ENCODE measurements at regions not wholly inside any gene's neighbourhood (a gene's known extent, or its start where the extent isn't known, plus 50 kb on each side); places are given as distances from the start of the nearest gene placed in this dataset.

DNA sequence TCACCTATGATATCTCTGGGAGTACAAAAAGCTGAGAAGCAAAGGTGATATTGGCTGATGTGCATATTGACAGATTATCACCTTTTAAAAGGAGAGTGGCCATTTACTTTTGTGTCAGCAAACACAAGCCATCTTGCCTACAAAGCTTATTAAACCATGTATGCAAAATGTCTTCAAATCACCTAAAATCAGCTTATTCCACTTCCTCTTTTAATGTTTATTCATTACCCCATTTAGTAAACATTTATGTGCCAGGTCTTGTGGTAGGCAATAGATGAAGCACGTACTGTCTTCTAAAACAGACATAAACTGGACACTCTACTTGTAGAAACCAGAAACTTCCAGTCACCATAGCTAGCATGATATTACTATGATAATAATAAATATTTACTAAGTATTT is 354.6 kb downstream of the RBM26 start:
- Histone ChIP-seq H3K27me3 (ENCODE audit: control insufficient read depth, insufficient read depth, low read length) (no peaks in the 10 kb centered on the region), H3K36me3 (ENCODE audit: control insufficient read depth, insufficient read depth, low read length) (no peaks in the 10 kb centered on the region), H3K4me3 (ENCODE audit: low read depth, low read length) (no peak overlapping the region)
- TF ChIP-seq, protein P1, sequence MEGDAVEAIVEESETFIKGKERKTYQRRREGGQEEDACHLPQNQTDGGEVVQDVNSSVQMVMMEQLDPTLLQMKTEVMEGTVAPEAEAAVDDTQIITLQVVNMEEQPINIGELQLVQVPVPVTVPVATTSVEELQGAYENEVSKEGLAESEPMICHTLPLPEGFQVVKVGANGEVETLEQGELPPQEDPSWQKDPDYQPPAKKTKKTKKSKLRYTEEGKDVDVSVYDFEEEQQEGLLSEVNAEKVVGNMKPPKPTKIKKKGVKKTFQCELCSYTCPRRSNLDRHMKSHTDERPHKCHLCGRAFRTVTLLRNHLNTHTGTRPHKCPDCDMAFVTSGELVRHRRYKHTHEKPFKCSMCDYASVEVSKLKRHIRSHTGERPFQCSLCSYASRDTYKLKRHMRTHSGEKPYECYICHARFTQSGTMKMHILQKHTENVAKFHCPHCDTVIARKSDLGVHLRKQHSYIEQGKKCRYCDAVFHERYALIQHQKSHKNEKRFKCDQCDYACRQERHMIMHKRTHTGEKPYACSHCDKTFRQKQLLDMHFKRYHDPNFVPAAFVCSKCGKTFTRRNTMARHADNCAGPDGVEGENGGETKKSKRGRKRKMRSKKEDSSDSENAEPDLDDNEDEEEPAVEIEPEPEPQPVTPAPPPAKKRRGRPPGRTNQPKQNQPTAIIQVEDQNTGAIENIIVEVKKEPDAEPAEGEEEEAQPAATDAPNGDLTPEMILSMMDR (IDR thresholded peaks at IDR 0.05; ENCODE audit: insufficient read depth, low read length, severe bottlenecking): no peak
- FAIRE-seq: no peak
- no peak for DNase-seq (ENCODE audit: low read depth)

DNA sequence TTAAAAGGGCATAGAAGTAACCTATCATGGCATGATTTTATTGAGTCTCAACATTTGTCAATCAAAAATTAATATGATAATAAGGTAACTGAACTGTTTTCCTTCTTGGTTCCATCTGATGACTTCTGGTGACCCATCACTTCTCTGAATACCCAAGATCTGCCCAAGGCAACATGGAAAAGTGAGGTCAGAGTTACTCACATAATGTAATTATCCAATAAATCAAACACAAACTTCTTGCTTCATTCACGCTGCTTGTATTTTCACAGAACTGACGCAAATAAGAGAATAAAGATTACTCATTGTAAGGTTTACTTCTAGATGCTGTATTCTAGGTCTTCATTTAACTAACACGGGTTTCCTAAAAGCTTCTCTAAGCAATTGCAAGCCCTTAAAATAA is 361.6 kb downstream of the RBM26 start:
- DNase-seq (ENCODE audit: low read depth) (peak; percentile 23), FAIRE-seq (no peak)
- no peak overlapping the region for H3K4me3 ChIP-seq (ENCODE audit: low read depth, low read length)
- no peaks in the 10 kb centered on the region for H3K36me3 ChIP-seq (ENCODE audit: control insufficient read depth, insufficient read depth, low read length)
- no peaks in the 10 kb centered on the region for H3K27me3 ChIP-seq (ENCODE audit: control insufficient read depth, insufficient read depth, low read length)
- TF ChIP-seq, protein P1 (IDR thresholded peaks at IDR 0.05; ENCODE audit: insufficient read depth, low read length, severe bottlenecking): no peak

DNA sequence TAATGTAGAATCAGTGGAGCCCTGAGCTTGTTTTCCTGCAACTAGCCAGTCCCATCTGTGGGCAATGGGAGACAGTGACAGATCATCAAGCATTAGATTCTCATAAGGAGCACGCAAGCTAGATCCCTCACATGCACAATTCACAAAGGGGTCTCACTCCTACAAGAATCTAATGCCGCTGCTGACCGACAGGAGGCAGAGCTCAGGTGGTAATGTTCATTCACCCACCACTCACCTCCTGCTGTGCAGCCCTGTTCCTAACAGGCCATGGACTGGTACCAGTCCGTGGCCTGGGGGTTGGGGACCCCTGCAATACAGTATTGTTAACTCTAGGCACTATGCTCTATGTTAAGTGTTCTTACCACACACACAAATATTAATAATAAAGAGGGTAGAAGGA is 362.8 kb downstream of the RBM26 start:
- H3K36me3 ChIP-seq (ENCODE audit: control insufficient read depth, insufficient read depth, low read length): no peaks in the 10 kb centered on the region
- DNase-seq (ENCODE audit: low read depth) (no peak), FAIRE-seq (no peak)
- TF ChIP-seq, protein P1 (IDR thresholded peaks at IDR 0.05; ENCODE audit: insufficient read depth, low read length, severe bottlenecking): no peak
- H3K4me3 ChIP-seq (ENCODE audit: low read depth, low read length): no peak overlapping the region
- H3K27me3 ChIP-seq (ENCODE audit: control insufficient read depth, insufficient read depth, low read length): no peaks in the 10 kb centered on the region

DNA sequence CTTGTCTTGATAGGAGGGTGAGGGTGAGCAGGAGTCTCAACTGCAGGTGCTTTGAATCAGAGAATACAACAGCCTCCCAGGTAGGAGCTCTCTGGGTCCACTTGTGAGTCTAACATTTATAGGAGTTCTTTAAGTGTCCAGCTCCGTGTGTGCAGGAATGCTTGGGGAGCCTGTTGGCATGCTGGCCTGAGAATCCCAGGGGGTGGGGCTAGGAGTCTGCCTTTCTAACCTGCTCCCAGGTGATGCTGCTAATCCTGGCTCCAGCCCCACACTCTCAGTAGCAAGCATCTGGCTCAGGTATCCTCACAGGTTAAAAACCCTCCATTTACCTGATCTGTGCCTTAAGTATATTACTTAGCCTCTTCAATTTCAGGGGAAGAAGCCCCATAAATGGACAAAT is 368.9 kb downstream of the RBM26 start:
- TF ChIP-seq, protein P1 (IDR thresholded peaks at IDR 0.05; ENCODE audit: insufficient read depth, low read length, severe bottlenecking): no peak

DNA sequence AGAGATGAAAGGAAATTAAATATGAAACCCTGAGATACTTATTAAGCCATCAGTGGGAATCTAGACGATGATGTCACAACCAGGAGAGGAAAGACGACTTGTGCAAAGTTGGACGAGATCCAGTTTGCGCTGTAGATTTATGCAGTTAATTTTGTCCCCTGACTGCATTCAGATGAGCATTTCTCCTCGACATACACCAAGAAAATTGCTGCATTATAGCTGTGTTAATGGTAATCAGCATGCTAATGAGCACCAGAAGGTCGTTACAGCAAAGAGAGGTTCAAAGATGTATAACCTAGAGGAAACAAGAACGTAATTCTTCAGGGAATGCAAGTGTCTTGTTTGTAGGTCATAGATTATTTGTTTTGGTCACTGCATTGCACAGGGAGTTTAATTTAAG is 371.7 kb downstream of the RBM26 start:
- H3K27me3 ChIP-seq (ENCODE audit: control insufficient read depth, insufficient read depth, low read length): no peaks in the 10 kb centered on the region
- no peak for DNase-seq (ENCODE audit: low read depth)
- TF ChIP-seq, protein P1 (IDR thresholded peaks at IDR 0.05; ENCODE audit: insufficient read depth, low read length, severe bottlenecking): no peak

More for the DNA sequence above, 368.9 kb downstream of the RBM26 start:
- no peaks in the 10 kb centered on the region for H3K27me3 ChIP-seq (ENCODE audit: control insufficient read depth, insufficient read depth, low read length)
- H3K36me3 ChIP-seq (ENCODE audit: control insufficient read depth, insufficient read depth, low read length): no peaks in the 10 kb centered on the region
- no peak overlapping the region for H3K4me3 ChIP-seq (ENCODE audit: low read depth, low read length)
- FAIRE-seq (no peak), DNase-seq (ENCODE audit: low read depth) (no peak)

DNA sequence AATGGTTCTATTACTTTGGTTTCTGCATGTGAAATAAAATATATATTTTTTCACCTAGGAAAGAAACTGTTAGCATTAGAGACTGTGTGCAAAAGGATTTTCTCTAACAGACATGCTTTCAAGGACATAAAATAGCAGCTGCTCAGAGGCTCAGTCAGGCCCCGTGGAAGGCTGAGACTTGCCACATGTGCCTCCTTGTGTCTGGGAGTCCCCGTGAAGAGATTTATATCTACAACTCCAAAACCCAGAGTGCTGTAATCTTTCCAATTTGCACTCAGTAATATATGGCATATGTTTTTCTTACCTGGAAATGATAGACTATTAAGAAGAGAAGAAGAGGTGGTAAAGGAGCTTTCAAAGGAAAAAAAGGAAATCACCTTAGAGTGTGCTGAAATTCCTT is 371.6 kb upstream of the OBI1 start:
- FAIRE-seq (no peak), DNase-seq (ENCODE audit: low read depth) (no peak)
- H3K36me3 ChIP-seq (ENCODE audit: control insufficient read depth, insufficient read depth, low read length): no peaks in the 10 kb centered on the region
- no peak overlapping the region for H3K4me3 ChIP-seq (ENCODE audit: low read depth, low read length)
- TF ChIP-seq, protein P1 (IDR thresholded peaks at IDR 0.05; ENCODE audit: insufficient read depth, low read length, severe bottlenecking): no peak
- no peaks in the 10 kb centered on the region for H3K27me3 ChIP-seq (ENCODE audit: control insufficient read depth, insufficient read depth, low read length)

More for the DNA sequence above, 371.7 kb downstream of the RBM26 start:
- Histone ChIP-seq H3K36me3 (ENCODE audit: control insufficient read depth, insufficient read depth, low read length) (no peaks in the 10 kb centered on the region), H3K4me3 (ENCODE audit: low read depth, low read length) (no peak overlapping the region)
- no peak for FAIRE-seq

Measured in bronchial epithelial cell (primary cell).